Pancreas (tissue), 10 donors: ENCODE measurements at regions not wholly inside any gene's neighbourhood (a gene's known extent, or its start where the extent isn't known, plus 50 kb on each side); places are given as distances from the start of the nearest gene placed in this dataset.

Experiments
- ATAC-seq, 4 donors: fragments of 200-7000 bp; cut with Tn5 transposase; one replicate each; pipeline versions ENCODE4 v1.8.0 to v1.9.1; 2020; ENCODE audit warnings: mild to moderate bottlenecking in 4 of 4, moderate library complexity in 4 of 4
- DNase-seq, 6 donors: peaks; one replicate each; pipeline ENCODE4 v3.0.0-alpha.2; 2020
- FAIRE-seq: peaks from 2 replicates; lab custom pipeline; 2012; peaks lifted over from hg19 to GRCh38; lab: Jason Lieb, UNC
- H3K27ac ChIP-seq, 4 donors: fragments of 200-600 bp; sonication (generic); 1 replicate in 3 of 4; 2 replicates in 1 of 4; pipeline versions ENCODE4 v1.5.0 to v1.8.0; 2020
- H3K27me3 ChIP-seq, 4 donors: fragments of 200-600 bp; one replicate each; pipeline ENCODE4 v1.8.0; 2021
- H3K36me3 ChIP-seq, 3 donors: fragments of 200-600 bp; sonication (generic) in 1 of 3; one replicate each; pipeline versions ENCODE4 v1.5.0 to v1.8.0; 2020 to 2021
- H3K4me1 ChIP-seq, 3 donors: fragments of 200-600 bp; one replicate each; pipeline ENCODE4 v1.8.0; 2021
- H3K4me3 ChIP-seq, 4 donors: fragments of 200-600 bp; sonication (generic) in 2 of 4; one replicate each; pipeline versions ENCODE4 v1.5.0 to v1.8.0; 2020 to 2021
- H3K9me3 ChIP-seq, 4 donors: fragments of 200-600 bp; one replicate each; pipeline ENCODE4 v1.8.0; 2021
- CTCF ChIP-seq, 4 donors: fragments of 200-600 bp; sonication (generic) in 3 of 4; IDR thresholded peaks; one replicate each; pipeline versions ENCODE4 v1.5.0 to v1.8.0; 2021; ENCODE audit warnings: antibody characterized with exemption in 4 of 4
- WGBS, 2 donors: extraction: QIAGEN DNeasy Blood & Tissue Kit; methylation state at CpG; one replicate each; pipeline ENCODE4 v1.1.7; 2013; 5-methylcytosine and 5-hydroxymethylcytosine counted together
- intact Hi-C, 3 donors: fragments of 100-400 bp; cut with DNase I; formaldehyde crosslinking; loops; one replicate each; pipeline versions ENCODE4 v1.11.1 to v1.14.2; 2022
- donor health status: healthy with polysubstance abuse.
- donor health status: DM: no; HTN: no; CAD: no; lungs with moderate emphysema.
- donor health status: DM: no; HTN: no; CAD: no.
- donor health status: control.
- donor health status: control.
- donor health status: Bipolar disorder and iron deficiency.
- donor health status: DM: yes; HTN: yes; CAD: no.
- donor health status: DM: no; HTN: no; CAD: no.
- donor health status: DM: no; HTN: no; CAD: no.
- donor health status: DM: yes; HTN: yes; CAD: no.

GRCh38 chr5:116759860-116760640 is 185.4 kb upstream of the SEMA6A start:
- no peak for TF ChIP-seq CTCF (IDR thresholded peaks at IDR 0.05)
- peak in 1 of 4 donors; percentile 42 for ATAC-seq

GRCh38 chr5:116757326-116757725 is 182.7 kb upstream of the SEMA6A start:
- H3K27ac ChIP-seq: no peak overlapping the region
- 47 to 65% methylated on average over 1 of the region's 1 CpG for WGBS, 2 donors
- FAIRE-seq: no peak
- H3K9me3 ChIP-seq: no peaks in the 10 kb centered on the region
- intact Hi-C loops: no loop called here
- no peak for DNase-seq
- H3K4me3 ChIP-seq: no peak overlapping the region
- ATAC-seq: no peak
- no peaks in the 10 kb centered on the region for H3K4me1 ChIP-seq
- H3K36me3 ChIP-seq: no peaks in the 10 kb centered on the region
- no peaks in the 10 kb centered on the region for H3K27me3 ChIP-seq
- TF ChIP-seq CTCF (IDR thresholded peaks at IDR 0.05): no peak

More at GRCh38 chr5:116759860-116760640, 185.4 kb upstream of the SEMA6A start:
- Histone ChIP-seq H3K27me3 (no peaks in the 10 kb centered on the region), H3K27ac (no peak overlapping the region), H3K4me1 (no peaks in the 10 kb centered on the region), H3K36me3 (no peaks in the 10 kb centered on the region), H3K9me3 (no peaks in the 10 kb centered on the region), H3K4me3 (no peak overlapping the region)
- intact Hi-C loops: no loop called here
- WGBS, 2 donors: 72 to 79% methylated on average over 10 of the region's 10 CpGs
- FAIRE-seq (no peak), DNase-seq (no peak)

- Histone ChIP-seq H3K4me1 (no peaks in the 10 kb centered on the region), H3K27ac (no peak overlapping the region), H3K4me3 (no peak overlapping the region), H3K27me3 (no peaks in the 10 kb centered on the region), H3K36me3 (no peaks in the 10 kb centered on the region), H3K9me3 (no peaks in the 10 kb centered on the region)
- DNase-seq (no peak), FAIRE-seq (no peak), ATAC-seq (no peak)
- 75 to 78% methylated on average over 1 of the region's 1 CpG for WGBS, 2 donors
- intact Hi-C loops: no loop called here
- no peak for TF ChIP-seq CTCF (IDR thresholded peaks at IDR 0.05)
Measured at GRCh38 chr5:116756531-116756930, 181.9 kb upstream of the SEMA6A start.

- H3K27ac ChIP-seq: no peak overlapping the region
- no peaks in the 10 kb centered on the region for H3K27me3 ChIP-seq
- ATAC-seq: no peak
- DNase-seq: no peak
- intact Hi-C loops: no loop called here
- no peaks in the 10 kb centered on the region for H3K9me3 ChIP-seq
- H3K4me3 ChIP-seq: no peak overlapping the region
- TF ChIP-seq CTCF (IDR thresholded peaks at IDR 0.05): no peak
- FAIRE-seq: no peak
- no peaks in the 10 kb centered on the region for H3K36me3 ChIP-seq
- H3K4me1 ChIP-seq: no peaks in the 10 kb centered on the region
Measured at GRCh38 chr5:116754556-116754955, 179.9 kb upstream of the SEMA6A start.

GRCh38 chr5:116751684-116752083 is 177.1 kb upstream of the SEMA6A start:
- TF ChIP-seq CTCF (IDR thresholded peaks at IDR 0.05): no peak
- Histone ChIP-seq H3K4me3 (no peak overlapping the region), H3K36me3 (no peaks in the 10 kb centered on the region), H3K27me3 (no peaks in the 10 kb centered on the region), H3K27ac (no peak overlapping the region), H3K9me3 (no peaks in the 10 kb centered on the region), H3K4me1 (no peaks in the 10 kb centered on the region)
- intact Hi-C loops: no loop called here
- FAIRE-seq (no peak), ATAC-seq (no peak), DNase-seq (no peak)
